Panc1 (cell line): ENCODE measurements at regions not wholly inside any gene's neighbourhood (a gene's known extent, or its start where the extent isn't known, plus 50 kb on each side); places are given as distances from the start of the nearest gene placed in this dataset.

Experiments
- CTCF ChIP-seq: fragments of 450-650 bp; IDR thresholded peaks from 2 replicates; pipeline ENCODE4 v1.5.1; 2017; ENCODE audit warnings: mild to moderate bottlenecking
- SIN3A ChIP-seq: IDR thresholded peaks from 2 replicates; pipeline ENCODE4 v1.6.1; 2012; ENCODE audit warnings: low read depth, mild to moderate bottlenecking, low read length, moderate library complexity, borderline replicate concordance; ENCODE audit not compliant: insufficient read depth

DNA sequence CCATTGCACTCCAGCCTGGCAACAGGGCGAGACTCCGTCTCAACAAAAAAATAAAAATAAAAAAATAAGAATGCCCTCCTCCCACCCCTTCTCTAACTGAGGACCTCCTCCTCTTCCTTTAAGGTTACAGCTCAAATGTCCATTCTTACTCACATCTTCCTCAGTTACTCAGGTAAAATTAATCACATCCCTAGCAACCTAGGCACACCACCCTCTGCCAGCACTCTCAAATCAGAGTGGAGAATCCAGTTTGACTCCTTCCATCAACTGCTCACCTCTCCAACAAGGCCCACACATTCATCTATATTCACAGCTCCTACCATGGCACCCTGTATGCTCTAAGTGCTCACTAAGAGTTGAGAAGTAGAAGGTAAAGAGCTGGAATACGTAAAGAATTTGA, 254.3 kb downstream of the ZEB2 start:
- TF ChIP-seq CTCF: no peak
- TF ChIP-seq SIN3A: no peak
